ENCODE measurements at regions not wholly inside any gene's neighbourhood (a gene's known extent, or its start where the extent isn't known, plus 50 kb on each side); places are given as distances from the start of the nearest gene placed in this dataset.

DNA sequence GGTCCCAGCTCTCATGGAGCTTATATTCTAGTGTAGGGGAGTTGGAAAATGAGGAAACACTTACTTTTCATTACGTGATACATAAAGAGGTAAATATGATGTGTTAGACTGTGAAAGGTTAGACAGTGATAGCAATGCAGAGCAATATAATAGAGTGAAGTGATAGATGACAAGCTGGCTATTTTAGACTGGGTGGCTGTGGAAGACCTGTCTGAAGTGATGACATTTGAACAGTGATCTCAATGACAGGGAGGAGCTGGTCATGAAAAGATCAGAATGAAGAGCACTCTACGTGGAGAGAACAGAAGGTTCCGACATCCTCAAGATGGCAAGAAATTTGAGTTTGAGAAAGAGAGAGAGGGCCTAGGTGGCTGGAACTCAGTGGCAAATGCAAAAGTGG is 118.9 kb upstream of the MKLN1 start:
- Histone ChIP-seq H3K4me1 (ENCODE audit: control insufficient read depth, extremely low read depth, insufficient read depth, low read length) (no peaks in the 10 kb centered on the region), H3K79me2 (ENCODE audit: control insufficient read depth, insufficient read depth, low read length) (no peaks in the 10 kb centered on the region), H3K27me3 (ENCODE audit: control insufficient read depth, insufficient read depth, low read length) (no peaks in the 10 kb centered on the region)

DNA sequence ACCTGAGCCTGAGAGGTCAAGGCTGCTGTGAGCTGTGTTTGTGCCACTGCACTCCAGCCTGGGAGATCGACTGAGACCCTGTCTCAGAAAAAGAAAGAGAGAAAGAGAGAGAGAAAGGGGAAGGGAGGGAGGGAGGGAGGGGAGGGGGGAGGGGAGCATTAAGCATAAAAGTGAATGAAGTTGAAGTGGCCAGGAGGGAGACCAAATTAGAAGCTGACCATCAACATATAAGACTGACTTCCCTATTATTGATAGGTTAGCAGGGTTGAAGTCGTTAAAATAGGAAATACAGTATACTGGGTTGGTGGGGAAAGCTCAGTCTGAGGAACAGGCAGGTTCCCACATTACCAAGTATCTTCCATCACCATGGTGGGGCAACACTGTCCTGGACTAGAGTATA is 117.1 kb upstream of the MKLN1 start:
- TF ChIP-seq EZH2 (IDR thresholded peaks at IDR 0.05; ENCODE audit: low read length, missing control alignments) (no peak), CTCF (conservative IDR thresholded peaks at IDR 0.05 in 1 of 2, IDR thresholded peaks at IDR 0.05 in 1 of 2; ENCODE audit: low read depth in 1 of 2, low read length in 2 of 2) (no peak)
- H4K20me1 ChIP-seq (ENCODE audit: control insufficient read depth, extremely low read depth, insufficient read depth, low read length): no peaks in the 10 kb centered on the region
- no peaks in the 10 kb centered on the region for H3K4me1 ChIP-seq (ENCODE audit: control insufficient read depth, extremely low read depth, insufficient read depth, low read length)
- H3K36me3 ChIP-seq (ENCODE audit: control insufficient read depth, insufficient read depth, low read length): no peaks in the 10 kb centered on the region
- no peak overlapping the region for H3K4me3 ChIP-seq (replicated peaks in 1 of 4; ENCODE audit: control extremely low read depth in 1 of 4, insufficient read depth in 1 of 4, low read depth in 3 of 4, low read length in 4 of 4)
- no peak for DNase-seq (ENCODE audit: low read depth in 2 of 2)
- no peak overlapping the region for H3K4me2 ChIP-seq (ENCODE audit: extremely low read depth, insufficient read depth, low read length)
- no peaks in the 10 kb centered on the region for H3K27me3 ChIP-seq (ENCODE audit: control insufficient read depth, insufficient read depth, low read length)
- H3K79me2 ChIP-seq (ENCODE audit: control insufficient read depth, insufficient read depth, low read length): no peaks in the 10 kb centered on the region
- no peak overlapping the region for H3K27ac ChIP-seq (ENCODE audit: insufficient read depth, low read length)
- H3K9ac ChIP-seq (ENCODE audit: insufficient read depth, low read length): no peak overlapping the region
- H2AFZ ChIP-seq (ENCODE audit: low read length): no peak overlapping the region
- no peaks in the 10 kb centered on the region for H3K9me3 ChIP-seq (ENCODE audit: control insufficient read depth, insufficient read depth, low read depth, low read length)

More for the DNA sequence above, 118.9 kb upstream of the MKLN1 start:
- Histone ChIP-seq H3K36me3 (ENCODE audit: control insufficient read depth, insufficient read depth, low read length) (no peaks in the 10 kb centered on the region), H3K27ac (ENCODE audit: insufficient read depth, low read length) (no peak overlapping the region), H3K9me3 (ENCODE audit: control insufficient read depth, insufficient read depth, low read depth, low read length) (no peaks in the 10 kb centered on the region), H4K20me1 (ENCODE audit: control insufficient read depth, extremely low read depth, insufficient read depth, low read length) (no peaks in the 10 kb centered on the region), H3K4me2 (ENCODE audit: extremely low read depth, insufficient read depth, low read length) (no peak overlapping the region), H3K4me3 (replicated peaks in 1 of 4; ENCODE audit: control extremely low read depth in 1 of 4, insufficient read depth in 1 of 4, low read depth in 3 of 4, low read length in 4 of 4) (no peak overlapping the region), H3K9ac (ENCODE audit: insufficient read depth, low read length) (no peak overlapping the region), H2AFZ (ENCODE audit: low read length) (no peak overlapping the region)
- DNase-seq (ENCODE audit: low read depth in 2 of 2): no peak
- TF ChIP-seq CTCF (conservative IDR thresholded peaks at IDR 0.05 in 1 of 2, IDR thresholded peaks at IDR 0.05 in 1 of 2; ENCODE audit: low read depth in 1 of 2, low read length in 2 of 2) (no peak), EZH2 (IDR thresholded peaks at IDR 0.05; ENCODE audit: low read length, missing control alignments) (no peak)

GRCh38 chr7:131211500-131211899 is 116.2 kb upstream of the MKLN1 start:
- H3K9me3 ChIP-seq (ENCODE audit: control insufficient read depth, insufficient read depth, low read depth, low read length): no peaks in the 10 kb centered on the region
- no peak overlapping the region for H3K4me3 ChIP-seq (replicated peaks in 1 of 4; ENCODE audit: control extremely low read depth in 1 of 4, insufficient read depth in 1 of 4, low read depth in 3 of 4, low read length in 4 of 4)
- H3K79me2 ChIP-seq (ENCODE audit: control insufficient read depth, insufficient read depth, low read length): no peaks in the 10 kb centered on the region
- H4K20me1 ChIP-seq (ENCODE audit: control insufficient read depth, extremely low read depth, insufficient read depth, low read length): no peaks in the 10 kb centered on the region
- H3K36me3 ChIP-seq (ENCODE audit: control insufficient read depth, insufficient read depth, low read length): no peaks in the 10 kb centered on the region
- no peak overlapping the region for H3K9ac ChIP-seq (ENCODE audit: insufficient read depth, low read length)
- H3K27ac ChIP-seq (ENCODE audit: insufficient read depth, low read length): no peak overlapping the region
- H3K4me1 ChIP-seq (ENCODE audit: control insufficient read depth, extremely low read depth, insufficient read depth, low read length): no peaks in the 10 kb centered on the region
- H2AFZ ChIP-seq (ENCODE audit: low read length): no peak overlapping the region
- DNase-seq (ENCODE audit: low read depth in 2 of 2): no peak
- TF ChIP-seq CTCF (conservative IDR thresholded peaks at IDR 0.05 in 1 of 2, IDR thresholded peaks at IDR 0.05 in 1 of 2; ENCODE audit: low read depth in 1 of 2, low read length in 2 of 2) (no peak), EZH2 (IDR thresholded peaks at IDR 0.05; ENCODE audit: low read length, missing control alignments) (no peak)
- H3K4me2 ChIP-seq (ENCODE audit: extremely low read depth, insufficient read depth, low read length): no peak overlapping the region
- H3K27me3 ChIP-seq (ENCODE audit: control insufficient read depth, insufficient read depth, low read length): no peaks in the 10 kb centered on the region
